GM12891 (cell line): ENCODE measurements at regions not wholly inside any gene's neighbourhood (a gene's known extent, or its start where the extent isn't known, plus 50 kb on each side); places are given as distances from the start of the nearest gene placed in this dataset.
"Not testable (repeated sequence)": the region's sequence is repeated elsewhere in the genome, so short reads cannot be mapped to it uniquely, and the experiment has no call there.

ENCODE experiments used
- DNase-seq: peaks from one replicate; pipeline ENCODE4 v3.0.0; 2011; ENCODE audit warnings: low spot score; ENCODE audit not compliant: insufficient read length
- FAIRE-seq: peaks from 2 replicates; lab custom pipeline; 2011; peaks lifted over from hg19 to GRCh38; lab: Jason Lieb, UNC
- PAX5 ChIP-seq: IDR thresholded peaks from 2 replicates; pipeline ENCODE4 v1.6.1; 2011; ENCODE audit warnings: low read length, moderate library complexity, mild to moderate bottlenecking; ENCODE audit not compliant: insufficient read depth, severe bottlenecking
- POLR2A ChIP-seq: IDR thresholded peaks from 2 replicates; pipeline ENCODE4 v1.6.1; 2011; ENCODE audit warnings: low read depth, low read length, control low read depth
- POLR2AphosphoS5 ChIP-seq: IDR thresholded peaks from 2 replicates; pipeline ENCODE4 v1.6.1; 2011; ENCODE audit warnings: low read depth, low read length, control low read depth
- POU2F2 ChIP-seq: IDR thresholded peaks from 2 replicates; pipeline ENCODE4 v1.6.1; 2011; ENCODE audit warnings: low read depth, mild to moderate bottlenecking, control low read depth, low read length, moderate library complexity
- SPI1 ChIP-seq: IDR thresholded peaks from 2 replicates; pipeline ENCODE4 v1.6.1; 2011; ENCODE audit warnings: low read depth, low read length, control low read depth
- TAF1 ChIP-seq: IDR thresholded peaks from 2 replicates; pipeline ENCODE4 v1.6.1; 2011; ENCODE audit warnings: low read depth, low read length, control low read depth

GRCh38 chr4:147094238-147094637 lies 148.6 kb upstream of the TTC29 start:
- FAIRE-seq (no peak), DNase-seq (no peak)
- TF ChIP-seq SPI1 (no peak), POU2F2 (no peak), POLR2AphosphoS5 (no peak)

- FAIRE-seq (peak; percentile 82), DNase-seq (no peak)
- TF ChIP-seq POLR2A (no peak), SPI1 (no peak), PAX5 (no peak), TAF1 (no peak), POU2F2 (no peak), POLR2AphosphoS5 (no peak)
These were observed 151.3 kb upstream of the TTC29 start for GRCh38 chr4:147096667-147097604.

GRCh38 chr4:147101678-147102077 lies 156.0 kb upstream of the TTC29 start:
- TF ChIP-seq SPI1: no peak
- TF ChIP-seq POU2F2: no peak
- TF ChIP-seq PAX5: no peak
- TF ChIP-seq POLR2AphosphoS5: no peak
- TF ChIP-seq TAF1: no peak
- no peak for TF ChIP-seq POLR2A
- DNase-seq (no peak), FAIRE-seq (no peak)

- TF ChIP-seq POLR2A (no peak), POU2F2 (no peak), SPI1 (no peak), TAF1 (no peak), PAX5 (no peak), POLR2AphosphoS5 (no peak)
- DNase-seq: no peak
- FAIRE-seq: no peak
These were observed 156.9 kb upstream of the TTC29 start for GRCh38 chr4:147102596-147102995.

GRCh38 chr4:147103403-147103946 lies 157.8 kb upstream of the TTC29 start:
- no peak for DNase-seq
- no peak for FAIRE-seq
- TF ChIP-seq POU2F2 (no peak), PAX5 (no peak), POLR2AphosphoS5 (no peak), SPI1 (no peak), POLR2A (no peak)

- no peak for TF ChIP-seq POU2F2
- TF ChIP-seq POLR2AphosphoS5: no peak
- no peak for TF ChIP-seq TAF1
- DNase-seq (no peak), FAIRE-seq (no peak)
These were observed 159.1 kb upstream of the TTC29 start for GRCh38 chr4:147104768-147105167.

GRCh38 chr4:147108409-147108808 lies 162.7 kb upstream of the TTC29 start:
- FAIRE-seq (no peak), DNase-seq (no peak)
- TF ChIP-seq POLR2A (no peak), SPI1 (no peak), POLR2AphosphoS5 (no peak), PAX5 (no peak), POU2F2 (no peak), TAF1 (no peak)

- FAIRE-seq (no peak), DNase-seq (no peak)
- TF ChIP-seq TAF1 (no peak), SPI1 (no peak), POLR2A (no peak), POLR2AphosphoS5 (no peak), POU2F2 (no peak), PAX5 (no peak)
These were observed 164.1 kb upstream of the TTC29 start for GRCh38 chr4:147109800-147110199.

- FAIRE-seq (no peak), DNase-seq (no peak)
- TF ChIP-seq POLR2AphosphoS5 (no peak), SPI1 (no peak), POU2F2 (no peak), TAF1 (no peak), POLR2A (no peak), PAX5 (no peak)
These were observed 165.1 kb upstream of the TTC29 start for GRCh38 chr4:147110473-147111367.

GRCh38 chr4:147112196-147112595 lies 166.5 kb upstream of the TTC29 start:
- DNase-seq, FAIRE-seq: not testable (repeated sequence)
